WI38 (cell line): ENCODE measurements at regions not wholly inside any gene's neighbourhood (a gene's known extent, or its start where the extent isn't known, plus 50 kb on each side); places are given as distances from the start of the nearest gene placed in this dataset.

ENCODE experiments used
- H3K4me3 ChIP-seq: 2 replicates; pipeline ENCODE4 v1.5.1; 2011; ENCODE audit warnings: low read depth, mild to moderate bottlenecking, control low read depth, low read length
- TF ChIP-seq, protein P1 (sequence below): IDR thresholded peaks from 2 replicates; pipeline ENCODE4 v1.5.1; 2012; ENCODE audit warnings: low read depth, mild to moderate bottlenecking, control low read depth, low read length

DNA sequence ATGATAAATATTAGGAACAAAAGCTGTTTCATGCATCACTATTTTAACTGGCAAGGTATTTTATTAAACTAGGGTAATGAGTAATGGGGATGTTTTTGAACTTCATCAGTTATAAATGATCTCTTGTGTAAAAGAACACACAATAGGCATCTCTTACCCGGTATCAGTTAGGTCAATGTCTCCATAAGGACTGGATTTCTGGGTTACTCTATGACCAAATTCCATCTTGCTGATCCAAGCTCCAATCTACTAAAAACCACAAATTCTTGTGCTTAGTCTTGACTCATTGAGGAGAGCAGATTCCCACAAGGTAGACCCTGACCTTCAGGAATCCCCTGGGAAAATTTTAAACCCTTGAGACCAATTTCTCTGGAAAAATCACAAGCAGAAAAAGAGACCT is 1167.7 kb downstream of the XPNPEP1 start:
- H3K4me3 ChIP-seq: no peak overlapping the region
- TF ChIP-seq, protein P1, sequence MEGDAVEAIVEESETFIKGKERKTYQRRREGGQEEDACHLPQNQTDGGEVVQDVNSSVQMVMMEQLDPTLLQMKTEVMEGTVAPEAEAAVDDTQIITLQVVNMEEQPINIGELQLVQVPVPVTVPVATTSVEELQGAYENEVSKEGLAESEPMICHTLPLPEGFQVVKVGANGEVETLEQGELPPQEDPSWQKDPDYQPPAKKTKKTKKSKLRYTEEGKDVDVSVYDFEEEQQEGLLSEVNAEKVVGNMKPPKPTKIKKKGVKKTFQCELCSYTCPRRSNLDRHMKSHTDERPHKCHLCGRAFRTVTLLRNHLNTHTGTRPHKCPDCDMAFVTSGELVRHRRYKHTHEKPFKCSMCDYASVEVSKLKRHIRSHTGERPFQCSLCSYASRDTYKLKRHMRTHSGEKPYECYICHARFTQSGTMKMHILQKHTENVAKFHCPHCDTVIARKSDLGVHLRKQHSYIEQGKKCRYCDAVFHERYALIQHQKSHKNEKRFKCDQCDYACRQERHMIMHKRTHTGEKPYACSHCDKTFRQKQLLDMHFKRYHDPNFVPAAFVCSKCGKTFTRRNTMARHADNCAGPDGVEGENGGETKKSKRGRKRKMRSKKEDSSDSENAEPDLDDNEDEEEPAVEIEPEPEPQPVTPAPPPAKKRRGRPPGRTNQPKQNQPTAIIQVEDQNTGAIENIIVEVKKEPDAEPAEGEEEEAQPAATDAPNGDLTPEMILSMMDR: no peak

DNA sequence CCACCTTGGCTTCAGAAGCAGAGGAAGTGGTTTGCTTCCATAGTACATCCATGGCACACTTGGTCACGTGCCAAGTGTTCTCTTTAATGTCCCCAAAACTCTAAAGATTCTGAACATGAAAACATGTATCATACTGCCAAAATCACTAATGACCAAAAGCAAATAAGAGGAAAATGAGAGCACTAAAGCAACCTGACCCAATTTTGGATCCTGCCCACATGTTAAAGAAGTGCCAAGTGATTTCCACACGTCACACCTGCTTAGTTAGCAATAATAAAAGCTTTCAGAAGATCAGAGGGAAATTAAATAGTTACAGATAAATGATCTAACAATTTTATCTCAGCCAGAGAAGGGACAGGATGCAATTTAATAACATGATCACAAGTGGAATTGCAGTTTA is 1170.0 kb downstream of the XPNPEP1 start:
- TF ChIP-seq, protein P1: no peak
- no peak overlapping the region for H3K4me3 ChIP-seq

DNA sequence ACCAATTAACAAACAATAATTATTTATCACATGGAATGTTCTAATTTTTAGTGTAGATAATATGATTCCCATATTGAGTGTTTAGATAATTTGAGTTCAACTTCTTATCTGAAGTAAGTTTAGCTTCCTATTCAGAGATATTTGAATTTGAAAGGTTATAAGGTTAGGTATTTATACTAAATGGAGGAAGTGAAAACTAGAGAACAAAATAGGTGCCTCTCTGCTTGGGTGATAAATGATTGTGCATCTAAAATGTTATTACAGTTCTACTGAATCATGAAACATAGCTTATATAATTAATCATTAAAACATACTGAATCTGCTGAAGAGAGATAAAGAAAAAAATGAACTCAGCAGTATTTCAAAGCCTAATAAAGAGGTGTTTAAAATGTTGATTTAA is 1174.3 kb downstream of the XPNPEP1 start:
- no peak overlapping the region for H3K4me3 ChIP-seq
- TF ChIP-seq, protein P1: no peak

DNA sequence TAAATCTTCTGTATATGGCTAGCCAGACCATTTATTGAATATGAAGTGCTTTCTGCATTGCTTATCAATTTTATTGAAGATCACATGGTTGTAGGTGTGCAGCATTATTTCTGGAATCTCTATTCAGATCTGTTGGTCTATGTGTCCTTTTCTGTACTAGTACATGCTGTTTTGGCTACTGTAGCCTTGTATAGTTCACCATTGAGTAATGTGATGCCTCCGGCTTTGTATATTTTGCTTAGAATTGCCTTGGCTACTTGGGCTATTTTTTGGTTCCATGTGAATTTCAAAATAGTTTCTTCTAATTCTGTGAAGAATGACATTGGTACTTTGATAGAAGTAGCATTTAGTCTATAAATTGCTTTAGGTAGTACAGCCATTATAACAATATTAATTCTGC is 1187.2 kb downstream of the XPNPEP1 start:
- no peak overlapping the region for H3K4me3 ChIP-seq
- TF ChIP-seq, protein P1: no peak

DNA sequence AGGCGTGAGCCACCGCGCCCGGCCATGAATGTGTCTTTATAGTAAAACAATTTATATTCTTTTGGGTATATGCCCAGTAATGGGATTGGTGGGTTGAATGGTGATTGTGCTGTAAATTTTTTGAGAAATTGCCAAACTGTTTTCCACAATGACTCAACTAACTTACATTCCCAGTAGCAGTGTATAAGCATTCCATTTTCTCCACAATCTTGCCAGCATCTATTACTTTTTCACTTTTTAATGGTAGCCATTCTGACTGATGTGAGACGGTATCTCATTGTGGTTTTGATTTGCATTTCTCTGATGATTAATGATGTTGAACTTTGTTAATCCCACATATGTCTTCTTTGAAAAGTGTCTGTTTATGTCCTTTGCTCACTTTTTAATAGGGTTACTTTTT is 1187.9 kb downstream of the XPNPEP1 start:
- TF ChIP-seq, protein P1: no peak
- no peak overlapping the region for H3K4me3 ChIP-seq

DNA sequence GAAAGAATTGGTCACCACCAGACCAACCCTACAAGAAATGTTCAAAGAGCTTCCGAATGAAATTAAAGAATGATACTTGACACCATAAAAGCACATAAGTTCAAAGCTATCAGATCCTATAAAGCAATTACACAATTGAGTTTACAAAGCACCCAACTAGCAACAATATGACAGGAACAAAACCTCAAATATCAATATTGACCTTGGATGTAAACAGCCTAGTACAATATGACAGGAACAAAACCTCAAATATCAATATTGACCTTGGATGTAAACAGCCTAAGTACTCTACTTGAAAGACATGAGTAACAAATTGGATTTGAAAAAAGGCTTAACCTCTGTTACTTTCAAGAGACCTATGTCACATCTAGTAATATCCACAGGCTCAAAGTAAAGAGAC is 1201.4 kb downstream of the XPNPEP1 start:
- TF ChIP-seq, protein P1: no peak
- H3K4me3 ChIP-seq: no peak overlapping the region

DNA sequence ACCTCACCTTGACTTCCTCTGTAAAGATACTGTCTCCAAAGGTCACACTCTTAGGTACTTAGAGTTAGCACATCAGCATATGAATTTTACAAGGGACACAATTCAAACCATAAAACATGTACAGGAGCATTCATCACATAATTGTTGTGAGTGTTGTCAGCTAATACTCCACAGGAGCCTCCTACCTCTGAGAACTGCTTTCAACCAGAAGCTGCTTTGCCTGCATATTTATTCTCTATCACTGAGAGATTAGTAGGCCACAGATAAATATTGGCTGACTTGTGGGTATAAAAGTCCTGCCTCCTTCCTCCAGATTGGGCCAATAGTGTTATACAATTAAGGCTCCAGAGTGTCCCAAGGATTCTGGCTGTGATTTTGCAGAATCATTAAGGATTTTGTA is 1207.0 kb downstream of the XPNPEP1 start:
- H3K4me3 ChIP-seq: no peak overlapping the region
- TF ChIP-seq, protein P1: no peak
